GM19043 (cell line): ENCODE measurements at regions not wholly inside any gene's neighbourhood (a gene's known extent, or its start where the extent isn't known, plus 50 kb on each side); places are given as distances from the start of the nearest gene placed in this dataset.
"Not testable (repeated sequence)": the region's sequence is repeated elsewhere in the genome, so short reads cannot be mapped to it uniquely, and the experiment has no call there.

Source experiments
- ATAC-seq: cut with Tn5 transposase; IDR thresholded peaks from one replicate; pipeline ENCODE4 v1.9.1; 2021; ENCODE audit warnings: low read depth; ENCODE audit not compliant: unreplicated experiment

DNA sequence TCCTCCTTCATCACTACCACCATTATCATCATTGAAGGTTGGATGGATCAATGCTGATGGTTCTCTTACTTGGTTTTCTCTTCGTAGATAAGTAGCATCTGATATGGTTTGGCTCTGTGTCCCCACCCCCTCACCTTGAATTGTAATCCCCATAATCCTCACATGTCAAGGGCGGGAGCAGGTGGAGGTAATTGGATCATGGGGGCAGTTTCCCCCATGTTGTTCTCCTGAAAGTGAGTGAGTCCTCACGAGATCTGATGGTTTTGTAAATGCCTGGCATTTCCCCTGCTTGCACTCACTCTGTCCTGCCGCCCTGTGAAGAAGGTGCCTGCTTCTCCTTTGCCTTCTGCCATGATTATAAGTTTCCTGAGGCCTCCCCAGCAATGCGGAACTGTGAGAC is 172.4 kb upstream of the PWP1 start:
- no peak for ATAC-seq

DNA sequence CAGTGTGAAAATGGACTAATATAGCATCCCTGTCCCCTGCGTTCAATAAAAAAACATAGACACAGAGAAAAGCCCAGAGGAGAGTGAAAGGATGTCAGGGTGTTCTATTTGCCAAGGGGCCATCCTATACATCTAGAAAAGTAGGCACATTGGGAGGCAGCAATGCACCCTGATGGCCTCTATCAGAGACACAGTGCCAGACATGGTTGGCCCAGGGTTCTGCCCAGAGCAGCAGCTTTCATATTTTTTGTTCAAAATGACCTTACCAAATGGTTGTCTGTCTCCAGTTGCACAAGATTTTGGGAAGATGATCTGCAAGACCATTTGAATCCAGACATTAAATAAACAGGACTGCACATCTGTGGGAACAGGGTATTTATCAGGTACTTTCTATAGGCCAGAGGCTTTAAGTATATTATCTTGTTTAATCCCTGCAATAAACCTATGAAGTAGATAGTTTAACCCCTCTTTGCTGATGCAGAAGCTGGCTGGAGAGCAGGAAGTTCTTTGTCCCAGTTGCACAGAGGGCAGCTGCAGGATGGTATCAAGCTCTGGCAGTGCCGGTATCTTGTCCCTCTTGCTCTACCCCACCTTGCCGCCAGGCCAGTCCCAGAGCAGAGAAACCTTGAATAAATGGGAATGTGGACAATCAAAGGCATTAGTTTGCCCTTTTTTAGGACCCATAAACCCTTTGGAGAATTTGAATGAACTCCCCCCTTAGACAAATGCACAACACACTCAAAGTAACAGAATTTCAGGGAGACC is 171.8 kb upstream of the PWP1 start:
- no peak for ATAC-seq

DNA sequence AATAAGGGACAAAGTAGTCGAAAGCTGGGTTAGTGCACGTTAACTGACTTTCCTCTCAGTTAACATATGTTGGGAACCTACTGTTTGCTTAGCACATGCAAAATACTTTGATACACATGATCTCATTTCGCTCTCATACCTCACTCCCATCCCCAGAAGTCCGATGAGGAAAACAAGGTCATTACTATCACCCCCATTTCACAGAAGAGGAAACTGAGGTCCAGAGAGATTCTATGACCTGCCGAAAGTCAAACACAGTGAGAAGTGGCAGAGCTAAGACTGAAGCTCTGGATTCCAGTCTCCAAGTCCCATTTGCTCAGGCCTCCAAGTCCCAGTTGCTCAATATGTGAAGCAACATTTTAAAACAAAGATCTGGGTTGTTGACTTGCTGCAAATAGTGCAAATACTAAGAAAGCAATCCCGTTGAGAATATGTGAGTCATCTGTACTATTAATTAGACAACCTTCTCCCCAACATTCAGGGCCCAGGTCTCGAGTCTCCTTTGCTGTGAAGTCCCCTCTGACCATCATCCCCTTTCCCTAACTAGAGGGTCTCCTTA is 170.6 kb upstream of the PWP1 start:
- ATAC-seq = no peak

DNA sequence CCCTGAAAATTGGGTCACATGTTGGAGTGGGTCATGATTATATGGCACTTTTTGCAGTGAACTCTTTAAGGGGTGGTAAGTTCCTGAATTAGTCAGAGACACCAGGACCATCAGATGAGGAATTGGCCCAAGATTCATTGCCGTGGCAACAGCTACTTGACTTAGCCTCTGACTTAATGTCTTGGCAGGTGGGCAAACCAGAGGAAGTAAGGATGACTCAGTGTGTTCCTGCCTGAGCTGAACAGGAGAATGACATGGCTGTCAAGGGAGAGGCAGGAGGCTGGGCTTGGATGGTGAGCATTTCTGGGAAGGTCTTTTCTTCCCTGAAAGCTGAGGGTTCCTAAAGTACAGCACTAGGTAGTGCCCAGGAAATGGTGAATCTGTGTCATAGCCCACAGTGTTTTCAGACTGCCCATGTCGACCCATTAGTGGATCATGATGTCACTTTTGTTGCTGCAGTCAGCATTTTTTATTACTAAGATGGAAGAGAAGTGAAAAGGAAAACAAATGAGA is 170.1 kb upstream of the PWP1 start:
- no peak for ATAC-seq

- not testable (repeated sequence) for ATAC-seq
Measured at GRCh38 chr12:107517816-107518215, 167.8 kb upstream of the PWP1 start.

DNA sequence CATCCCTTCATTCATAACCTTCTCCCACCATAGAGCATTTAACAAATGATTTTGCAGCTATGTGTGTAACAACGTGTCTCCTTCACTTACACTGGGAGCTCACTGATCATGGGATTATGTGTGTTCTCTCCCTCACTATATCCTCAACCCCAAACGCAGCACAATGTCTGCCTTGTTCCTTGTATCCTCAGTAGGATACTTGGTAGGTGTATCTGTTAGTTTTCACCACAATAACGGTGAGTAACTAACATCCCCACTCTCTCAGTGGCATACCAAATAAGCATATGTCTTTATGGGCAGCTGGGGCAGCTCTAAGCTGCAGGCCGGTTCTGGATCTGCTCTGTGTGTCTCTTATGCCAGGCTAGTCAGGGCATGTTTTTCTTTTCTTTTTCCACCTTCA is 166.7 kb upstream of the PWP1 start:
- no peak for ATAC-seq

DNA sequence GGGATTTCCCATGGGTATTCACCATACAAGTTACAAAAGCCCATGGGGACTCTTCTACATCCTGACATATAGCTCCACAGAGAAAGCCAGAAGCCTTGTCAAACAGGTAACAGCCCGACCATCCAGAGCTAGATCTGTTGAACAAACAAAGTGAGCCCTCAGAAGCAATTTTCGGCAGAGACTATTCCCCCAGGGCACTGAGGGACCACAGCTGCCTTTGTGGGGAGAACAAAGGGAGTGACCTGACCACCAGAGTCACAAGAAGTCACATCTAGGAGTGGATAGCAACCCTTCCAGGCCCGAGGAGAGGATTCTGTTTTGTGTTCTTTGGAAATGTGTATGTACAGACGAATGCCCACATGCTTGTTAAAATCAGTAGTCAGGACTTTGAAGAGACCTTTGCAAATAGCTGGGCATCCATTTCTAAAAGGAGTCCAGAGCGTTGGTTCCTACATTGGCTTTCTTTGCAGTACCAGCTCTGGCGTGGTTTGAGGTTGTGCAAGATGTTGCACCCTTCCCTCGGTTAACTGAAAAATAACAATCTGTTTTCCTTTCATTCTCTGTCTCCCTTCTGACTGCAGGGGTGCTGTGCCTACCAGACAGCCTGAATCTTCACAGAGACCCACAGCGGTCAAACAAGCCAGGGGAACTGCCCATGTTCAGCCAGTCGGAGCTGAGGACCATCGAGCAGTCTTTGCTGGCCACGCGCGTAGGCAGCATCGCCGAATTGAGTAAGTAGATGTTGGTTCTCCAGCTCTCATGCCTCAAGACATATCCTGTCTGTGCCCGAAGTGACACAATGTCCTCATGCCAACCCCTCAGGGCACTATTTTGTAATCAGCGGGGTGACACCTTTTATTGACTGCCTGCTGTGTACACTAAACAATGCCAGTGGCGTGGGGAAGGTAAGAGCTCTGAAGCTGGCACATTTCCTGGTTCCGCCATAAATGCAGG is 165.4 kb upstream of the PWP1 start:
- ATAC-seq = no peak

GRCh38 chr12:107521826-107522355 is 163.7 kb upstream of the PWP1 start:
- no peak for ATAC-seq

DNA sequence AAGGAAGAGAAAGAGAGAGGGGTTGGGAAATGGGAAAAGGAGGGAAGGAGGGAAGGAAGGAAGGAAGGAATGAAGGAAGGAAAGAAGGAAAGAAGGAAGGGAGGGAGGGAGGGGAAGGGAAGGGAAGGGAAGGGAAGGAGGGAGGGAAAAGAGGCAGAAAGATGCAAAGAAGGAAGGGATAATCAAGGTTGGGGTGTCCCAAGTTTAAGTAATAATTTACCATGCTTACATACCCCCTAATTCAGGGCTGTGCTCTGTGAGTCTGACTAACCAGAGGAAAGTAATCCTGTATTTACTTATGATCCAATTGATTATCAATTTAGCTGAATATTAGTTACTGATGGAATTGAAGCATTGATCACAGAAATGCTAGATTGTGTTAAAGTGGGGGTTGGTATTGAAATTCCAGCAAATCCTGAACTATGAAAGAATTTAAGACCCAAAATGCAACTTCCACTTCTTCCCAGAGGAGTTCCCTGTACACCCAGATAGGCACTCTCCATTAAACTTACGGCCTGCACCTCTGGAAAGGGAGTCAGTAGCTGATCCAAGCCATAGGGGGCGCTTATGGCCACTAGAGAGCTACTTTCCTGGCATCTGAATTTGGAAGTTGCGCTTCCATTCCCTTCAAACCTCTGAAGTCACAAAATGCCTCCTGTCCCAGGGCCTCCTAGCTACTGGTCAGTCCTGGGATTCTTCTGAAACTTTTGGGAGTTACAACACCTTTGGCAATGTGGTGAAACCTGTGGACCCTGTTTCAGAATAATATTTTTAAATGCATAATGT is 162.7 kb upstream of the PWP1 start:
- no peak for ATAC-seq

- ATAC-seq = no peak
Measured at GRCh38 chr12:107523775-107524535, 161.6 kb upstream of the PWP1 start.

GRCh38 chr12:107525063-107525718 is 160.4 kb upstream of the PWP1 start:
- ATAC-seq = no peak

DNA sequence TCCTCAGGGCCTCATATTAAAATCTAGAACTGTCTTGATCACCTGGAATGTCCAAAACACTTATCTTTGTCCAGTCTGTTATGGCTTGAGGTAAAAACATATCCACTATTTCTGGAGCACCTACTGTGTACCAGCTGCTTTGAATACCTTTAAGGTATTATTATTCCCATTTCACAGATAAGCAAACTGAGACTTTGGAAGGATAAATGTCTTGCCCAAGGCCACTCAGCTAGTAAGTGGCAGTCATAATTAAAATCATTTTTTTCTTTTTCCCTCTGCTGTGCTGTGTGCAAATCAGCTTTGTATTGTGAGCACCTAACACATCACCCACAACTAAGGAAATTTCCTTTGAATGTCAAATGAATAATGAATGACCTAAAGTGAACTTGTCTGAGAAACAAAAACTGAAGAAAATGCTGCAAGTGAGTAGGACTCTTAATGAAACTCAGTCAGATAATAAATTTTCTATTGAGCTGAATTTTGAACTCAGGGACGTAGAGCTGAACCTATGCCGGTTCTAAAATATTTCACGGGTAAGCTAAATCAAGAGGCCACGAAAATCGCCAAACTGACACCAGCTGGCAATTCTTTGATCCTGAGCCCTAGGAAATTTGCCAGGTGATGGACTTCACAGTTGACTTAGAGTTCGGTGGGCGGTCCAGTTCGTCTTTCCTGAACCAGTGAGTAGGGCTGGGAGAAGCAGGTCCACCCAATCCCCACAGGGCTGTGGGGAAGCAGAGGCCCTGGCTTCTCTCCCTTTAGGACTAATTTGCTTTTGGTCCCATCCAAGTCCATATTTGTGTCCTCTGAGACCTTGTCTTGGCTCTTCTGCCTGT is 159.7 kb upstream of the PWP1 start:
- ATAC-seq = no peak

DNA sequence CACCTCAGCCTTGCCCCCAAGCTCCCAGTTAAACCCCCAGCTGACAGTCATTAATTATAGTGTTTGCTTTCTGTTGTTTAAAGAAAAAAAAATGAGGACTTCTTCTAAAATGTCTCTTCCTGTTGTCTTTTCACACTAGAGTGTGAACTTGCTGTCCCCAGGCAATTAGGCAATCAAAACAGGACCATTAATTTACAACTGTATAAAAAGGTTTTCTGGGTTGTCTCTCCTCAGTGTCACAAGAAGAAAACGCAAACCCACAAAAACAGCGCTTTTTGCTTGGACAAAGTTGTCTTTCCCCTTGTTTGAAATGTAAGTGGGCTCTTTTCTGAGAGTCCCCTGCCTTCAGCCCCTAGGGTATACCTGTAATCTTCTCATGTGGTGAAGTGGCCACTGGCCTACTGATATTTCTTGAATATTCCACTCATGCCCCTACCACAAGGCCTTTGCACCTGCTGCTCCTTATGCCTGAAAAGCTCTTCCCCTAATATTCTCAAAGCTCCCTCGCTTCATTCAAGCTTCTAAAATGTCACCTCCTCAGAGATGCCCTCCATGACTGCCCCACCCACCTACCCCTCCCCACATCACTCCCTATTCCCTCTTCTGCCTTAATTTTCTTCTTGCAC is 158.9 kb upstream of the PWP1 start:
- ATAC-seq = no peak

DNA sequence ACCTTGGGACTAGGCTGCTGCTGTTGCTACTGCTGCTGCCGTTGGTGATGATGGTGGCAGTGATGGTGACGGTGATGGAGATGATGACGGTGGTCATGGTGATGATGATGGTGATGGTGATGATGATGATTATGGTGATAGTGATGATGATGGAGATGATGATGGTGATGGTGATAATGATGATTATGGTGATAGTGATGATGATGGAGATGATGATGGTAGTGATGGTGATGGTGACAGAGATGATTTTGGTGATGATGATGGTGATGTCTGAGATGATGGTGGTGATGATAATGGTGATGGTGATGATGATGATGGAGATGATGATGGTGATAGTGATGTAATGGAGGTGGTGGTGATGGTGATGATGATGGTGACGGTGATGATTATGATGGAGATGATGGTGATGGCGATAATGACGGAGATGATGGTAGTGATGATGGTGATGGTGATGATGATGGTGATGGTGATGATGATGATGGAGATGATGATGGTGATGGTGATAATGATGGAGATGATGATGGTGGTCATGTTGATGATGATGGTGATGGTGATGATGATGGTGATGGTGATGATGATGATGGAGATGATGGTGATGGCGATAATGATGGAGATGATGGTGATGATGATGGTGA is 156.8 kb upstream of the PWP1 start:
- ATAC-seq = no peak

DNA sequence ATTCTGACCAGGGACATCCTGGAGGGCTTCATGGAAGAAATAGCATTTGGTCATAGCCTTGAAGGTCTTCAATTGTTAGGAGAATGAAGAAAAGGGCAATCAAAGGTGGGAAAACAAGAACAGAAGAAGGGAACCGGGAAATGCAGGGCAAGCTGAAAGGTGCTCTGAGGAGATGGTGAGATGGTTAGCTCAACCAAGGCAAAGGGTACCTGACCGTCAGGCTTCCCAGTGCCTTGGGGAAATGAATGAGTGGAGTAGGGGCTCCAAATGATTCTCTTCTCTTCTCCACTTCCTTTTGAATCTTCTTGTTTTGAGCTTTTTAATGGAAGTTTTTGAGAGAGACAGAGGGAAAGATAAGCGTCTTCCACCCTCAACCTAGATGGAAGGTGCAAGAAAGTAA is 155.6 kb upstream of the PWP1 start:
- ATAC-seq = no peak

DNA sequence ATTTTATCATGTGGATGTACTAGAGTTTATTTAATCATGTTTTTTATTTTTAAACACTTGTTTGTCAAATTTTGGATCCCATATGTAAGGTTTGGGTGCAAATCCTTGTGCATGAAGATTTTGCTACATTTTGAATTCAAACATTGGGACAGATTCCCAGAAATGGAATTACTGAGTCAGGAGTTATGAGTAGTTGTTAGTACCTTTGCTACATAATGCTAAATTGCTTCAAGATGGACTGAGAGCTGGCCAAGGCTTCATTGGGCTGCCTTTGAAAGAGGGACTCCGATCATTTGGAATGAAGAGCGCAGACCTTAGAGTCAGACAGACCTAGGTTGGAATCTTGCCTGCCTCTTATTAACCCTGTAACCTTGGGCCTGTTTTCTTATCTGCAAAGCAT is 154.9 kb upstream of the PWP1 start:
- no peak for ATAC-seq

- ATAC-seq = peak; percentile 53
Measured at GRCh38 chr12:107533218-107533617, 152.4 kb upstream of the PWP1 start.
